Thyroid gland (tissue), 4 donors: ENCODE measurements at regions not wholly inside any gene's neighbourhood (a gene's known extent, or its start where the extent isn't known, plus 50 kb on each side); places are given as distances from the start of the nearest gene placed in this dataset.

Experiments
- DNase-seq, 2 donors: peaks; one replicate each; pipeline ENCODE4 v3.0.0-alpha.2; 2019
- H3K27ac ChIP-seq, 3 donors: fragments of 200-600 bp; sonication (generic); 1 replicate in 2 of 3; 2 replicates in 1 of 3; pipeline ENCODE4 v1.5.1; 2016 to 2019; ENCODE audit warnings: mild to moderate bottlenecking in 1 of 3, moderate library complexity in 1 of 3
- H3K27me3 ChIP-seq: fragments of 200-600 bp; sonication (generic); one replicate; pipeline ENCODE4 v1.5.1; 2019
- H3K36me3 ChIP-seq, 2 donors: fragments of 200-600 bp; sonication (generic); one replicate each; pipeline ENCODE4 v1.5.1; 2016 to 2019
- H3K4me1 ChIP-seq, 2 donors: fragments of 200-600 bp; sonication (generic); one replicate each; pipeline ENCODE4 v1.5.1; 2017 to 2019
- H3K4me3 ChIP-seq, 3 donors: fragments of 200-600 bp; sonication (generic); replicated peaks in 1 of 3; 1 replicate in 2 of 3; 2 replicates in 1 of 3; pipeline ENCODE4 v1.5.1; 2016; ENCODE audit warnings: mild to moderate bottlenecking in 1 of 3
- H3K9me3 ChIP-seq: fragments of 200-600 bp; sonication (generic); one replicate; pipeline ENCODE4 v1.5.1; 2017
- CTCF ChIP-seq, 6 experiments: fragments of 200-600 bp in 3 of 6; fragments of 450-650 bp in 3 of 6; sonication (generic) in 3 of 6; IDR thresholded peaks; one replicate each; pipeline ENCODE4 v1.5.1; 2016 to 2019; ENCODE audit warnings: antibody characterized with exemption in 6 of 6, mild to moderate bottlenecking in 2 of 6, inconsistent platforms in 1 of 6, moderate library complexity in 1 of 6
- POLR2A ChIP-seq, 2 donors: fragments of 450-650 bp; IDR thresholded peaks; one replicate each; pipeline ENCODE4 v1.6.1; 2017; ENCODE audit warnings: antibody characterized with exemption in 2 of 2, mild to moderate bottlenecking in 2 of 2, moderate library complexity in 1 of 2
- WGBS, 2 donors: methylation state at CpG; one replicate each; pipeline ENCODE4 v1.1.5; 2017; 5-methylcytosine and 5-hydroxymethylcytosine counted together
- intact Hi-C: fragments of 100-400 bp; cut with DNase I; formaldehyde crosslinking; loops from one replicate; pipeline ENCODE4 v1.15.1; 2023

GRCh38 chr10:33684211-33684611 lies 349.7 kb upstream of the NRP1 start:
- intact Hi-C loops: no loop called here

GRCh38 chr10:33681595-33681994 lies 347.1 kb upstream of the NRP1 start:
- 83 to 90% methylated on average over 1 of the region's 1 CpG for WGBS, 2 donors
- Histone ChIP-seq H3K27me3 (no peaks in the 10 kb centered on the region), H3K4me1 (no peaks in the 10 kb centered on the region), H3K36me3 (no peaks in the 10 kb centered on the region), H3K4me3 (no peak overlapping the region), H3K27ac (no peak overlapping the region), H3K9me3 (no peaks in the 10 kb centered on the region)
- intact Hi-C loops: no loop called here
- TF ChIP-seq POLR2A (IDR thresholded peaks at IDR 0.05) (no peak), CTCF (IDR thresholded peaks at IDR 0.05) (no peak)
- DNase-seq: no peak

More at GRCh38 chr10:33684211-33684611, 349.7 kb upstream of the NRP1 start:
- Histone ChIP-seq H3K27me3 (no peaks in the 10 kb centered on the region), H3K4me3 (no peak overlapping the region), H3K9me3 (no peaks in the 10 kb centered on the region), H3K27ac (no peak overlapping the region), H3K36me3 (no peaks in the 10 kb centered on the region), H3K4me1 (no peaks in the 10 kb centered on the region)
- no peak for DNase-seq
- WGBS, 2 donors: 84 to 91% methylated on average over 2 of the region's 2 CpGs
- no peak for TF ChIP-seq POLR2A (IDR thresholded peaks at IDR 0.05)
- TF ChIP-seq CTCF (IDR thresholded peaks at IDR 0.05): no peak

- intact Hi-C loops: no loop called here
- Histone ChIP-seq H3K4me1 (peaks cover 7 to 8% of the 10 kb centered on the region in 2 donors), H3K4me3 (no peak overlapping the region), H3K9me3 (no peaks in the 10 kb centered on the region), H3K36me3 (no peaks in the 10 kb centered on the region), H3K27me3 (no peaks in the 10 kb centered on the region), H3K27ac (no peak overlapping the region)
- TF ChIP-seq CTCF (IDR thresholded peaks at IDR 0.05): no peak
- no peak for TF ChIP-seq POLR2A (IDR thresholded peaks at IDR 0.05)
- no peak for DNase-seq
- 82 to 85% methylated on average over 5 of the region's 5 CpGs for WGBS, 2 donors
Measured at GRCh38 chr10:33680036-33680435, 345.6 kb upstream of the NRP1 start.

- WGBS, 2 donors: 85 to 90% methylated on average over 9 of the region's 9 CpGs
- Histone ChIP-seq H3K27me3 (no peaks in the 10 kb centered on the region), H3K4me3 (no peak overlapping the region), H3K27ac (no peak overlapping the region), H3K4me1 (peaks cover 7 to 8% of the 10 kb centered on the region in 2 donors), H3K9me3 (no peaks in the 10 kb centered on the region), H3K36me3 (no peaks in the 10 kb centered on the region)
- no peak for TF ChIP-seq POLR2A (IDR thresholded peaks at IDR 0.05)
- TF ChIP-seq CTCF (IDR thresholded peaks at IDR 0.05): no peak
- intact Hi-C loops: no loop called here
- no peak for DNase-seq
Measured at GRCh38 chr10:33676606-33677339, 342.3 kb upstream of the NRP1 start.

- TF ChIP-seq POLR2A (IDR thresholded peaks at IDR 0.05): no peak
- no peak for TF ChIP-seq CTCF (IDR thresholded peaks at IDR 0.05)
- H3K27me3 ChIP-seq: no peaks in the 10 kb centered on the region
- H3K4me3 ChIP-seq: no peak overlapping the region
- peak overlapping the region in 2 of 3 donors; percentile 56 to 63 for H3K27ac ChIP-seq
- peaks cover 7 to 8% of the 10 kb centered on the region in 2 donors for H3K4me1 ChIP-seq
- WGBS, 2 donors: 59 to 63% methylated on average over 10 of the region's 10 CpGs
- no peak for DNase-seq
- H3K9me3 ChIP-seq: no peaks in the 10 kb centered on the region
- intact Hi-C loops: no loop called here
- H3K36me3 ChIP-seq: no peaks in the 10 kb centered on the region
Measured at GRCh38 chr10:33674986-33675599, 340.6 kb upstream of the NRP1 start.
